SK-N-SH treated with all-trans-retinoic acid at 6 μM for 48 hours (cell line): ENCODE measurements at regions not wholly inside any gene's neighbourhood (a gene's known extent, or its start where the extent isn't known, plus 50 kb on each side); places are given as distances from the start of the nearest gene placed in this dataset.

Source experiments
- ATAC-seq: fragments of 200-7000 bp; cut with Tn5 transposase; 3 replicates; pipeline ENCODE4 v1.9.1; 2020; ENCODE audit warnings: mild to moderate bottlenecking, moderate library complexity
- ARNTL ChIP-seq: fragments of 450-650 bp; formaldehyde crosslinking; IDR thresholded peaks from 2 replicates; pipeline ENCODE4 v1.5.0; 2020; ENCODE audit warnings: low read depth, mild to moderate bottlenecking, moderate library complexity, borderline replicate concordance
- BACH2 ChIP-seq: fragments of 250-450 bp; sonication (Bioruptor Pico); IDR thresholded peaks from 2 replicates; pipeline ENCODE4 v1.9.0; 2021; ENCODE audit warnings: mild to moderate bottlenecking, borderline replicate concordance
- CREB5 ChIP-seq: fragments of 250-450 bp; sonication (Bioruptor Pico); IDR thresholded peaks from 2 replicates; pipeline ENCODE4 v1.5.1; 2020; ENCODE audit warnings: low read depth, mild to moderate bottlenecking, moderate library complexity
- CSDC2 ChIP-seq: fragments of 250-450 bp; sonication (Bioruptor Pico); IDR thresholded peaks from 2 replicates; pipeline ENCODE4 v1.5.0; 2020; ENCODE audit warnings: mild to moderate bottlenecking, moderate library complexity
- CSRNP3 ChIP-seq: fragments of 250-450 bp; sonication (Bioruptor Pico); IDR thresholded peaks from 2 replicates; pipeline ENCODE4 v1.5.1; 2021; ENCODE audit warnings: mild to moderate bottlenecking, moderate library complexity
- GLIS3 ChIP-seq: fragments of 250-450 bp; sonication (Bioruptor Pico); IDR thresholded peaks from 2 replicates; pipeline ENCODE4 v1.5.0; 2020; ENCODE audit warnings: mild to moderate bottlenecking, moderate library complexity
- ISL1 ChIP-seq: fragments of 250-450 bp; sonication (Bioruptor Pico); IDR thresholded peaks from 2 replicates; pipeline ENCODE4 v2.1.2; 2022; ENCODE audit warnings: mild to moderate bottlenecking, moderate library complexity
- OSR1 ChIP-seq: fragments of 250-450 bp; sonication (Bioruptor Pico); IDR thresholded peaks from 2 replicates; pipeline ENCODE4 v1.8.0; 2022; ENCODE audit warnings: moderate library complexity, mild to moderate bottlenecking, inconsistent platforms
- PATZ1 ChIP-seq: fragments of 250-450 bp; sonication (Bioruptor Pico); IDR thresholded peaks from 2 replicates; pipeline ENCODE4 v1.8.0; 2020; ENCODE audit warnings: mild to moderate bottlenecking, moderate library complexity, borderline replicate concordance
- POU6F1 ChIP-seq: fragments of 250-450 bp; sonication (Bioruptor Pico); IDR thresholded peaks from 2 replicates; pipeline ENCODE4 v1.8.0; 2021; ENCODE audit warnings: low read depth, mild to moderate bottlenecking, moderate library complexity, borderline replicate concordance
- PPARA ChIP-seq: fragments of 250-450 bp; sonication (Bioruptor Pico); IDR thresholded peaks from 2 replicates; pipeline ENCODE4 v1.5.0; 2020; ENCODE audit warnings: mild to moderate bottlenecking, borderline replicate concordance
- RARB ChIP-seq: fragments of 250-450 bp; sonication (Bioruptor Pico); IDR thresholded peaks from 2 replicates; pipeline ENCODE4 v1.8.0; 2021; ENCODE audit warnings: mild to moderate bottlenecking, moderate library complexity
- SNAI2 ChIP-seq: fragments of 250-450 bp; sonication (Bioruptor Pico); IDR thresholded peaks from 2 replicates; pipeline ENCODE4 v1.5.0; 2020; ENCODE audit warnings: mild to moderate bottlenecking, moderate library complexity
- TCF4 ChIP-seq: fragments of 250-450 bp; sonication (Bioruptor Pico); IDR thresholded peaks from 2 replicates; pipeline ENCODE4 v1.8.0; 2021; ENCODE audit warnings: mild to moderate bottlenecking, moderate library complexity, borderline replicate concordance
- TSHZ2 ChIP-seq: fragments of 250-450 bp; sonication (Bioruptor Pico); IDR thresholded peaks from 2 replicates; pipeline ENCODE4 v1.5.0; 2020; ENCODE audit warnings: mild to moderate bottlenecking, moderate library complexity
- ZC3H10 ChIP-seq: fragments of 250-450 bp; sonication (Bioruptor Pico); IDR thresholded peaks from 2 replicates; pipeline ENCODE4 v1.5.1; 2021; ENCODE audit warnings: mild to moderate bottlenecking, moderate library complexity
- ZFP30 ChIP-seq: fragments of 450-650 bp; formaldehyde crosslinking; IDR thresholded peaks from 2 replicates; pipeline ENCODE4 v1.5.0; 2022; ENCODE audit warnings: mild to moderate bottlenecking, moderate library complexity
- ZNF565 ChIP-seq: fragments of 450-650 bp; formaldehyde crosslinking; conservative IDR thresholded peaks from 2 replicates; pipeline ENCODE4 v1.5.0; 2020; ENCODE audit warnings: low read depth, mild to moderate bottlenecking, moderate library complexity
- ZNF70 ChIP-seq: fragments of 450-650 bp; formaldehyde crosslinking; IDR thresholded peaks from 2 replicates; pipeline ENCODE4 v1.5.0; 2020; ENCODE audit warnings: mild to moderate bottlenecking, moderate library complexity

- TF ChIP-seq POU6F1 (CRISPR knock-in tag) (no peak), ZC3H10 (CRISPR knock-in tag) (no peak), ARNTL (CRISPR knock-in tag) (no peak), CSDC2 (CRISPR knock-in tag) (no peak), ZFP30 (no peak), TCF4 (CRISPR knock-in tag) (no peak), SNAI2 (CRISPR knock-in tag) (no peak), RARB (CRISPR knock-in tag) (no peak), TSHZ2 (CRISPR knock-in tag) (no peak), BACH2 (no peak), PPARA (CRISPR knock-in tag) (no peak)
Observed at GRCh38 chr10:21273400-21273968, 252.0 kb downstream of the SKIDA1 start (continued).

- TF ChIP-seq RARB (CRISPR knock-in tag): no peak
- TF ChIP-seq ZNF565: no peak
- no peak for TF ChIP-seq OSR1 (CRISPR knock-in tag)
- no peak for TF ChIP-seq TCF4 (CRISPR knock-in tag)
- TF ChIP-seq PATZ1 (CRISPR knock-in tag): no peak
- TF ChIP-seq CSDC2 (CRISPR knock-in tag): no peak
- TF ChIP-seq BACH2: no peak
- no peak for TF ChIP-seq CSRNP3
- TF ChIP-seq ZC3H10 (CRISPR knock-in tag): no peak
- no peak for TF ChIP-seq ZNF70 (CRISPR knock-in tag)
- TF ChIP-seq POU6F1 (CRISPR knock-in tag): no peak
- TF ChIP-seq TSHZ2 (CRISPR knock-in tag): no peak
- TF ChIP-seq SNAI2 (CRISPR knock-in tag): no peak
- no peak for TF ChIP-seq ISL1
- no peak for TF ChIP-seq GLIS3
- TF ChIP-seq ZFP30: no peak
- TF ChIP-seq CREB5 (CRISPR knock-in tag): no peak
- ATAC-seq: no peak
Observed at GRCh38 chr10:21272643-21273399, 252.7 kb downstream of the SKIDA1 start.
